ENCODE measurements at regions not wholly inside any gene's neighbourhood (a gene's known extent, or its start where the extent isn't known, plus 50 kb on each side); places are given as distances from the start of the nearest gene placed in this dataset.

DNA sequence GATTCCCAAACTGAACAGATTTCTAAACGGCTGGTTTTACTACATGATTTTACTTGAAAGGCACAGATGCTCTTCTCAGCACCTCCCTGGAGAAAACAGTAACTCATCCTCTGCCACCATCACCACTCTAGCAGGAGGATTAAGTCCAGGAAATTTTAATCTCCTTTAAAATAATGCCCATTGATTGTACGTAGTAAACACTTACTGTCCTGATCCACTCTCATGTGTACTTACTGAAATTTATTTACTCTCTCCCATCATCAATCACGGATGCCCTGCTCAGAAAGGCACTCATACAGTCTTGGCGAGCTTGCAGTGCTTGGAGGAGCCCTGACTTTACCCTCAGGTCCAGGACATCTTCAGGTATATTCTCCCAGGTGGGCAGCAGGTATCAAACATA is 239.8 kb upstream of the EGLN3 start:
- Histone ChIP-seq H3K4me1 (ENCODE audit: control insufficient read depth, insufficient read depth, low read length) (no peaks in the 10 kb centered on the region), H3K27me3 (ENCODE audit: control insufficient read depth, insufficient read depth) (no peaks in the 10 kb centered on the region), H3K4me3 (ENCODE audit: low read length) (no peak overlapping the region), H3K27ac (ENCODE audit: low read length) (no peak overlapping the region), H3K9me3 (ENCODE audit: control insufficient read depth, low read length) (no peaks in the 10 kb centered on the region)
- intact Hi-C loops (cut with DNase I) = no loop called here
- ATAC-seq = no peak
- 78% methylated on average over 4 of the region's 4 CpGs for WGBS
- no peak for DNase-seq

DNA sequence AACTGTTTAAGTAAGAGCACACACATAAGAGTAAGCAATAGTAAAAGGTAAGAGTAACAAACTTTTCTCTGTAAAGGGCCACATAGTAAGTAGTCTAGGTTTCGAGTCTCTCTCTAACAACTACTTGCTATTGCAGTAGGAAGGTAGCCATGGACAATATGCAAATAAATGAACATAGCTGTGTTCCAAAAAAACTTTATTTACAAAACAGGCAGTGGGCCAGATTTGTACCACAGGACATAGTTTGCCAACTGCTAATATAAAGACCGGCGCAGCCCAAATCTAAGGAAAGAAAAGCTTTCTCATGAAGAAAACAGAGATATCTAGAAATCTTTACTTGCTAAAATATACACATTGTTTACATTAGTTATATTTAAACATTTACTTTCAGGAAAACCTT is 239.0 kb upstream of the EGLN3 start:
- WGBS = 96% methylated on average over 3 of the region's 3 CpGs
- no peak overlapping the region for H3K27ac ChIP-seq (ENCODE audit: low read length)
- DNase-seq (no peak), ATAC-seq (no peak)
- H3K9me3 ChIP-seq (ENCODE audit: control insufficient read depth, low read length) = no peaks in the 10 kb centered on the region
- H3K4me3 ChIP-seq (ENCODE audit: low read length) = no peak overlapping the region
- H3K4me1 ChIP-seq (ENCODE audit: control insufficient read depth, insufficient read depth, low read length) = no peaks in the 10 kb centered on the region
- H3K27me3 ChIP-seq (ENCODE audit: control insufficient read depth, insufficient read depth) = no peaks in the 10 kb centered on the region
- intact Hi-C loops (cut with DNase I) = no loop called here

DNA sequence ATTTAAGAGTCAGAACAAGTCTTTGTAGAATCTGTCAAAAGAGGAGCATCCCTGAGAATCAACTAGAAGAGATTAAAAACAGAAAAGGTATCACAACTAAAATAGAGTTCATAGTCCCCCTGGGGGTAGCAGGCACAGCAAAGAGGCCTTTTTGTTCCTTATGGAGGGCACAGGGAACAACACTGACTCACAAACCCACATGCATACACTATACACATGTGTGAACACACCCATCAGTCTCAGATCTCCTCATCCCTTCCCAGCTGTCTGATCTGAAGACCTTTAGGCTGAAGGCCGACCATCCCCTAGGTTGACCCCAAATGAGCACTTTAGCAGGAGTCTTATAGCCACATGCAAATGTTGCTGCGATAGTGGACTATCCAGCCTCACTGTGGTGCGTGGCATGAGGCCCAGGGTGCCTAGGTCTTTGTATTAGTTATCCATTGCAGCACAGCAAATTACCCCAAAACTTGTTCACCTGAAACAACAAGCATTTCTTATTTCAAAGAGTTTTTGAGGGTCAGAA is 236.7 kb upstream of the EGLN3 start:
- DNase-seq = no peak
- Histone ChIP-seq H3K27me3 (ENCODE audit: control insufficient read depth, insufficient read depth) (no peaks in the 10 kb centered on the region), H3K27ac (ENCODE audit: low read length) (no peak overlapping the region), H3K4me1 (ENCODE audit: control insufficient read depth, insufficient read depth, low read length) (no peaks in the 10 kb centered on the region), H3K9me3 (ENCODE audit: control insufficient read depth, low read length) (no peaks in the 10 kb centered on the region), H3K4me3 (ENCODE audit: low read length) (no peak overlapping the region)
- WGBS = 94% methylated on average over 3 of the region's 3 CpGs
- ATAC-seq = no peak
- intact Hi-C loops (cut with DNase I) = no loop called here

DNA sequence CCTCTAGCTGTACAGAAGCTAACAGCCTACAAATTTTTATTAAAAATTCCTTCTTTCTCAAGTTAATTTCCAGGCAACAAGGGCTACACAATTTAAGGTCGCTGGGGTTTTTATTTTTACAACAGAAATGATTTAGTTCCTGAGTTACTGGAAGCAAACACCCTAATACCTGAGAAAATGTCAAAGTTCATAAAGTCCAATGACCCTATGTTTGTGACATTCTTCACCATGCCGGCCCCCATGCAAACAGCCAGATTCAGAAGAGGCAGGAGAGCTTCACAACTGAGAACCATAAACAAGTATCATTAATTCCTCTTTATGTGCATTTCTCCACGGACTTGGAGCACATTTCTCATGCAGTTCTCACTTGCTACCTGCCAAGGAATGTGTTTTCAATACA is 236.2 kb upstream of the EGLN3 start:
- no peaks in the 10 kb centered on the region for H3K9me3 ChIP-seq (ENCODE audit: control insufficient read depth, low read length)
- intact Hi-C loops (cut with DNase I) = no loop called here
- no peak overlapping the region for H3K27ac ChIP-seq (ENCODE audit: low read length)
- ATAC-seq (no peak), DNase-seq (no peak)
- no peaks in the 10 kb centered on the region for H3K27me3 ChIP-seq (ENCODE audit: control insufficient read depth, insufficient read depth)
- H3K4me3 ChIP-seq (ENCODE audit: low read length) = no peak overlapping the region
- H3K4me1 ChIP-seq (ENCODE audit: control insufficient read depth, insufficient read depth, low read length) = no peaks in the 10 kb centered on the region
- WGBS = 59% methylated on average over 3 of the region's 3 CpGs

DNA sequence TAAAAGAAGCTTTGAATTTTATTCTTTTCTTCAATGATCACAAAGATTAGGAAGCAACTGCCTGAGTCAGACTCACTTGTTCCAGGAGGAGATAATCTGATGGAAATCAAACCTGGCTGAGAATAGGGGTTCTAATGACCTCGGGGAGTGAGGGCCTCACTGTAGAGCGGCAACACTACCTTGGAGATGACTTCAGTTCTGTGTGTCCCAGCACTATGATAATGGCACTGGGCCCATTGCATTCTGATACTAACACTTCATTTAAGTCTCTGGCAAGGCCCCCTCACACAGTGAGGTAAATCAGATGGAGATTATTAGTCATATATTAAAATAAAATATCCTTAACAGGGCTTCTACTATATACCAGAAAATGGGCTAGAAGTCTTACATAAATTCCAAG is 233.3 kb upstream of the EGLN3 start:
- no peaks in the 10 kb centered on the region for H3K27me3 ChIP-seq (ENCODE audit: control insufficient read depth, insufficient read depth)

DNA sequence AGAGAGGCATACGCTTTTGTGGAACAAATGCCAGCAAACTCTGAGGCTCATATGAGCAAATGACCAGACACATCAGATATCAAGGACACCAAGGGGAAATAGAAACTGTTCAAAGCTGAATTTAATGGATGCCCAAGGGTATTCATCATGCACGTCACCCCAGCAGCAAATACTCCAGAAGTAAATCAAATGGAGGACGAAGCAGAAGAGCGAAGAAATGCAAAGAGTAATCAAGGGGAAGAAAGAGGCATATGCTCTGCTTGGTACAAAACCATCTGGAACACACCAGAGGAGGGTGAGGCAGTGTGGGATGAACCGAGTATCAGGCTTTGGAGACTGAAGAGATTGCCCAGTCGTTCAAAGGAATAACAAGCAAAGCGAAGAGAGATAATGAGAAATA is 232.6 kb upstream of the EGLN3 start:
- ATAC-seq (no peak), DNase-seq (no peak)
- Histone ChIP-seq H3K4me3 (ENCODE audit: low read length) (no peak overlapping the region), H3K27me3 (ENCODE audit: control insufficient read depth, insufficient read depth) (no peaks in the 10 kb centered on the region), H3K27ac (ENCODE audit: low read length) (no peak overlapping the region), H3K4me1 (ENCODE audit: control insufficient read depth, insufficient read depth, low read length) (peaks cover 4% of the 10 kb centered on the region), H3K9me3 (ENCODE audit: control insufficient read depth, low read length) (no peaks in the 10 kb centered on the region)
- intact Hi-C loops (cut with DNase I) = no loop called here
- WGBS = 79% methylated on average over 7 of the region's 7 CpGs

More for the DNA sequence above, 233.3 kb upstream of the EGLN3 start:
- Histone ChIP-seq H3K9me3 (ENCODE audit: control insufficient read depth, low read length) (no peaks in the 10 kb centered on the region), H3K27ac (ENCODE audit: low read length) (no peak overlapping the region), H3K4me1 (ENCODE audit: control insufficient read depth, insufficient read depth, low read length) (peaks cover 4% of the 10 kb centered on the region), H3K4me3 (ENCODE audit: low read length) (no peak overlapping the region)
- WGBS = 90% methylated on average over 2 of the region's 2 CpGs
- ATAC-seq (no peak), DNase-seq (no peak)
- intact Hi-C loops (cut with DNase I) = no loop called here

DNA sequence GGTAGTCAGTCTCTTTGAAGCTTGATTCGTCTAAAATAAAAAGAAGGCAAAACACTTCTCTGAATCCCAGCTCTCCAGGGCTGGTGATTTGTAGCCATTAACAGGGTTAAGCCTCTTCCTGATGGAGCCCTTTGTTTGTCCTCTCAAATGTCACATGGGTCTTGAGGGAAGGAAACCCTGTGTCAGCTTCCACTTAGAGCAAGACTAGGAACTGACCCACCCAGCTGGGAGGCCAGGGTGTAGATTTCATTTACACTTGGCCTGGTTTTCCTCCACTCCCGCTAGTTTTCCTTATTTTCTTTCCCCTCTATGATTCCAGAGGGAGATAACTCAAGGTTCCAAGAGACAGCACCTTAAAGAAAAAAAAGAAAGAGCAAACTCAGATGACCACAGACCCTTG is 230.5 kb upstream of the EGLN3 start:
- peaks cover 4% of the 10 kb centered on the region for H3K4me1 ChIP-seq (ENCODE audit: control insufficient read depth, insufficient read depth, low read length)
- ATAC-seq (peak in 1 of 2 donors; percentile 80), DNase-seq (no peak)
- no peak overlapping the region for H3K27ac ChIP-seq (ENCODE audit: low read length)
- intact Hi-C loops (cut with DNase I) = no loop called here
- 43% methylated on average over 2 of the region's 2 CpGs for WGBS
- H3K9me3 ChIP-seq (ENCODE audit: control insufficient read depth, low read length) = no peaks in the 10 kb centered on the region
- no peak overlapping the region for H3K4me3 ChIP-seq (ENCODE audit: low read length)
- H3K27me3 ChIP-seq (ENCODE audit: control insufficient read depth, insufficient read depth) = no peaks in the 10 kb centered on the region

DNA sequence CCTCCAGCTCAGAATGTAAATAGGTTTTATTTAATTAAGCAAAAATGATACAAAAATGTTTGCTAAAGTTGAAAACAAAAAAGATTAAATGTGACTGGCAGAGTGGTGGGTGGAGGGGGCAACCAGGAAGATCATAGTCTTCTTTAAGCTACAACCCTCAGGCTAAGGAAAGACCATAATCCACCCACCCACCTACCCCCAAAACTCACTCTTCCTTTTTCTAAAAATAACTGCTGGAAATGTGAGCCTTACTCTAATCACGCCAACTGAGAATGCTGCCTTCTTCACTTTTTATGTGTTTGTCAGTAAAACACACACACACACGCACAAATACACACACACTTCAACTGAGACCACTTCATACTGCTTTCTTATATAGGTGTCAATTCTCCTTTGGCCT is 230.0 kb upstream of the EGLN3 start:
- no peak for ATAC-seq
- H3K9me3 ChIP-seq (ENCODE audit: control insufficient read depth, low read length) = no peaks in the 10 kb centered on the region
- intact Hi-C loops (cut with DNase I) = no loop called here
- no peaks in the 10 kb centered on the region for H3K27me3 ChIP-seq (ENCODE audit: control insufficient read depth, insufficient read depth)
- DNase-seq = no peak
- 75% methylated on average over 2 of the region's 2 CpGs for WGBS
- H3K27ac ChIP-seq (ENCODE audit: low read length) = no peak overlapping the region
- H3K4me1 ChIP-seq (ENCODE audit: control insufficient read depth, insufficient read depth, low read length) = peaks cover 4% of the 10 kb centered on the region
- no peak overlapping the region for H3K4me3 ChIP-seq (ENCODE audit: low read length)

DNA sequence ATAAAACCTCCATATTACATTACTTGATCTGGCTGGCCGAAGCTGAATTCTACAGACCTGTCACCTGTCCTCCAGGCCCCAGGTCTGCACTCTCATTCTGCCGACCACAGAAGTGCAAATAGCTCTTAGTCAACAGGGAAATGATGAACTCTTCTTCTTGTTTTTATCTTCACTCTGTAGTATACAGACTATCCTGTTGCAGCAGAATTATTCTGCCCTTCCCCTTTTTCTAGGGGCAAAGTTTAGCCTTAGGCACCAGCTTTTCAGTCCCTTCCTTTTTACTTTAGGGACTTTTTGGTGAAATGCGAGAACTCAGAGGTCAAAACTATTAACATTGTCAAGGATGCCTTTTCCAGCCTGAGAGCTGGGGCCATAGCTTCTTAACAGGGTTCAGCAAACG is 229.6 kb upstream of the EGLN3 start:
- peaks cover 4% of the 10 kb centered on the region for H3K4me1 ChIP-seq (ENCODE audit: control insufficient read depth, insufficient read depth, low read length)
- 63% methylated on average over 4 of the region's 4 CpGs for WGBS
- DNase-seq (no peak), ATAC-seq (no peak)
- no peak overlapping the region for H3K27ac ChIP-seq (ENCODE audit: low read length)
- H3K9me3 ChIP-seq (ENCODE audit: control insufficient read depth, low read length) = no peaks in the 10 kb centered on the region
- intact Hi-C loops (cut with DNase I) = no loop called here
- no peak overlapping the region for H3K4me3 ChIP-seq (ENCODE audit: low read length)
- H3K27me3 ChIP-seq (ENCODE audit: control insufficient read depth, insufficient read depth) = no peaks in the 10 kb centered on the region

DNA sequence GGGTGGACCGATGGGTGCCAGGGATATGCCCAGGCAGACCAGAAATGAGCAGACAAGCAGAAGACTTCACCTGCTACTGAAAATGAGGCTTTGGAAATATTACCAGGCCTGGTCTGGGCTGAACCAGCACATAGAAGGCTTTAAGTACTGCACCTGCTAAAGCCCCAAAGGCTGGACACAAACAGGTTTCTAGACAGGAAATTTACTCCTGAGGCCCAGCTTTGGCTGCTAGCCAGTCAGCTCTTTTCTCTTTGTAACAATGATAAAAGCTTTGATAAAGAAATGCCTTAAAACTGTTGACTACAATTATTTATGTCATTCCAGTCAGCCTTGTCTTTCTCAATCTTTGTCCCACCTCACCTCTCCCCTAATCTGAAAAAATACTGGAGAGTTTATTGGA is 228.9 kb upstream of the EGLN3 start:
- DNase-seq = no peak
- H3K4me3 ChIP-seq (ENCODE audit: low read length) = no peak overlapping the region
- no peak for ATAC-seq
- peaks cover 4% of the 10 kb centered on the region for H3K4me1 ChIP-seq (ENCODE audit: control insufficient read depth, insufficient read depth, low read length)
- H3K27me3 ChIP-seq (ENCODE audit: control insufficient read depth, insufficient read depth) = no peaks in the 10 kb centered on the region
- WGBS = 91% methylated on average over 1 of the region's 1 CpG
- no peak overlapping the region for H3K27ac ChIP-seq (ENCODE audit: low read length)
- no peaks in the 10 kb centered on the region for H3K9me3 ChIP-seq (ENCODE audit: control insufficient read depth, low read length)
- intact Hi-C loops (cut with DNase I) = no loop called here

DNA sequence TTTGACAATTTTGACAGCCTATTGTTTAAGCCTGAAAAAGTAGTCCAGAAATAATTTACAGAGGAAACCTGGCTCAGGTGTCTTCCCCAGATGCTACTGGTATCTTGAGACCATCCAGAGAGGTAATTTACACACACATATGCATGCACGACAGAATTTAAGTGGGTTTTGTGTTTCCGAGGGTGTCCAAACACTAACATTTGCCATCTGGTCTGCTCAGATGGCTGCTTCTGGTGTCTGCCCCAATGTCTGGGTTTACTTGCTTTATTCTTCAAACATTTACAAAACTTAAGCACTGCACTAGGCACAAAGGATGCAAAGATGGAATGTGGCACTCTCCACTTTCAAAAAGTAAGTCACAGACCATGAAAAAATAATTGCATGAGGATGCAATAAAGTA is 226.6 kb upstream of the EGLN3 start:
- H3K27ac ChIP-seq (ENCODE audit: low read length) = no peak overlapping the region
- peaks cover 12% of the 10 kb centered on the region for H3K4me1 ChIP-seq (ENCODE audit: control insufficient read depth, insufficient read depth, low read length)
- H3K27me3 ChIP-seq (ENCODE audit: control insufficient read depth, insufficient read depth) = no peaks in the 10 kb centered on the region
- ATAC-seq (no peak), DNase-seq (no peak)
- H3K9me3 ChIP-seq (ENCODE audit: control insufficient read depth, low read length) = no peaks in the 10 kb centered on the region
- intact Hi-C loops (cut with DNase I) = no loop called here
- no peak overlapping the region for H3K4me3 ChIP-seq (ENCODE audit: low read length)
- WGBS = 67% methylated on average over 2 of the region's 2 CpGs

DNA sequence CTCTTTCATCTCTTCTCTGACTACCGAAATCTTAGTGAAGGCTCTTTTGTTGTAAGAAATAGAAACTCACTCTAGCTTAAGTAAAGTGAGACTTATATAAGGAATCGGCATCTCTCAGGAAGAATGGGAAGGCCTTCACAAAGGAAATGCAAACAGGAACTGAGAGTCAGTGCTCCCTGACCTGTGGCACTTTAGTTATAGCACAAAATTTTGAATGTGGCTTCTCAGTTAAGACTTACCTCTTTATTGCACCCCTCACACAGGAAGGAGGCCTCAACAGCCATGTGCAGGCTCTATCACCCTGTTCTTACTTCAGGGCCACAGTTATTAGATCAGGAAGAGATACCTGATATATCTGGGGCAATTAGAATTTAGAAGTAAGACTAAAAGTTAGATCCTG is 224.7 kb upstream of the EGLN3 start:
- Histone ChIP-seq H3K27me3 (ENCODE audit: control insufficient read depth, insufficient read depth) (no peaks in the 10 kb centered on the region), H3K9me3 (ENCODE audit: control insufficient read depth, low read length) (no peaks in the 10 kb centered on the region), H3K27ac (ENCODE audit: low read length) (no peak overlapping the region), H3K4me3 (ENCODE audit: low read length) (no peak overlapping the region), H3K4me1 (ENCODE audit: control insufficient read depth, insufficient read depth, low read length) (peaks cover 8% of the 10 kb centered on the region)
- intact Hi-C loops (cut with DNase I) = no loop called here
- WGBS = 71% methylated on average over 2 of the region's 2 CpGs
- DNase-seq (no peak), ATAC-seq (no peak)
